Endodermal cell (in vitro differentiated cells): ENCODE measurements at regions not wholly inside any gene's neighbourhood (a gene's known extent, or its start where the extent isn't known, plus 50 kb on each side); places are given as distances from the start of the nearest gene placed in this dataset.

ENCODE experiments used
- DNase-seq: peaks from one replicate; pipeline ENCODE4 v3.0.0-alpha.2; 2017
- H3K27ac ChIP-seq: 2 replicates; pipeline ENCODE4 v1.5.1; 2013; ENCODE audit warnings: mild to moderate bottlenecking, low read depth, low read length, moderate library complexity
- H3K27me3 ChIP-seq: 2 replicates; pipeline ENCODE4 v1.6.1; 2013; ENCODE audit warnings: mild to moderate bottlenecking, low read length, moderate library complexity; ENCODE audit not compliant: insufficient read depth, control insufficient read depth, poor library complexity, severe bottlenecking
- H3K36me3 ChIP-seq: 2 replicates; pipeline ENCODE4 v1.7.0; 2013; ENCODE audit warnings: mild to moderate bottlenecking, low read length, moderate library complexity; ENCODE audit not compliant: control insufficient read depth, insufficient read depth
- H3K4me1 ChIP-seq: one replicate; pipeline ENCODE4 v1.7.0; 2013; ENCODE audit warnings: low read length; ENCODE audit not compliant: control insufficient read depth, insufficient read depth
- H3K4me3 ChIP-seq: 2 replicates; pipeline ENCODE4 v1.5.1; 2013; ENCODE audit warnings: mild to moderate bottlenecking, low read length, moderate library complexity
- H3K9ac ChIP-seq: 2 replicates; pipeline ENCODE4 v1.6.1; 2013; ENCODE audit warnings: mild to moderate bottlenecking, low read length, moderate library complexity; ENCODE audit not compliant: poor library complexity, severe bottlenecking; ENCODE audit errors: extremely low read depth
- H3K9me3 ChIP-seq: 2 replicates; pipeline ENCODE4 v1.6.1; 2013; ENCODE audit warnings: mild to moderate bottlenecking, low read length, moderate library complexity; ENCODE audit not compliant: control insufficient read depth
- H3K27ac Mint-ChIP-seq: 2 replicates; pipeline ENCODE4 v1.8.0; 2020; ENCODE audit warnings: mixed read lengths
- H3K27me3 Mint-ChIP-seq: 2 replicates; pipeline ENCODE4 v1.8.0; 2021; ENCODE audit warnings: mild to moderate bottlenecking, mixed read lengths; ENCODE audit not compliant: insufficient read depth
- H3K36me3 Mint-ChIP-seq: 2 replicates; pipeline ENCODE4 v1.8.0; 2020; ENCODE audit warnings: low read depth, mixed read lengths
- H3K4me1 Mint-ChIP-seq: 2 replicates; pipeline ENCODE4 v1.8.0; 2020; ENCODE audit warnings: mixed read lengths
- H3K4me3 Mint-ChIP-seq: 2 replicates; pipeline ENCODE4 v1.8.0; 2020; ENCODE audit warnings: mild to moderate bottlenecking, moderate library complexity, mixed read lengths
- H3K9me3 Mint-ChIP-seq: 2 replicates; pipeline ENCODE4 v1.8.0; 2020; ENCODE audit warnings: mild to moderate bottlenecking, mixed read lengths
- whole genome bisulfite sequencing, 2 experiments: methylation state at CpG; one replicate each; pipeline versions ENCODE4 v1.1.5 to v1.1.7; 2013; ENCODE audit warnings: missing lambda C conversion rate in 2 of 2, mixed read lengths in 1 of 2; ENCODE audit not compliant: insufficient coverage in 1 of 2, insufficient read length in 1 of 2; 5-methylcytosine and 5-hydroxymethylcytosine counted together
- TF ChIP-seq, protein P1 (sequence below): fragments of 200-600 bp; sonication (generic); conservative IDR thresholded peaks from 2 replicates; pipeline ENCODE4 v1.5.0; 2021; ENCODE audit warnings: antibody characterized with exemption, mild to moderate bottlenecking

DNA sequence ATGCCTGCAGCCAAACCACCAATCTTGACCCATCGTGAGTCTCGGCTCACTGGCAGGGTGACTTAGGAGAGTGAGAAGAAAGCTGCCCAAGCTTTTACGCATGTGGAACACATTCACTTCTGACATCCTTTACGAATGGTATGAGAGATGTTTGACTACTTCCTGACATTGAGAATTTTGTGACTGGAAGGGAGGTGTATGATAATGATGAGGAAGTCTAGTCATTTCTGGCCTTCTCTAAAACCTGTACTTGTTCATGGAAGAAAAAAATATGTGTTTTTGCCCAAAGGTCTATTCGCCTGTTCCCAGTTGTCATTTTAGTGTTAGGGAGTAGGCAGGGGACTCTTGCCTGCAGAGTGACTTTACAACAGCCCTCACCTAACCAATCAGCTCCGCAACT, 227.2 kb upstream of the ATP2B1 start:
- H3K9me3 ChIP-seq = no peaks in the 10 kb centered on the region
- no peaks in the 10 kb centered on the region for H3K36me3 ChIP-seq
- TF ChIP-seq, protein P1, sequence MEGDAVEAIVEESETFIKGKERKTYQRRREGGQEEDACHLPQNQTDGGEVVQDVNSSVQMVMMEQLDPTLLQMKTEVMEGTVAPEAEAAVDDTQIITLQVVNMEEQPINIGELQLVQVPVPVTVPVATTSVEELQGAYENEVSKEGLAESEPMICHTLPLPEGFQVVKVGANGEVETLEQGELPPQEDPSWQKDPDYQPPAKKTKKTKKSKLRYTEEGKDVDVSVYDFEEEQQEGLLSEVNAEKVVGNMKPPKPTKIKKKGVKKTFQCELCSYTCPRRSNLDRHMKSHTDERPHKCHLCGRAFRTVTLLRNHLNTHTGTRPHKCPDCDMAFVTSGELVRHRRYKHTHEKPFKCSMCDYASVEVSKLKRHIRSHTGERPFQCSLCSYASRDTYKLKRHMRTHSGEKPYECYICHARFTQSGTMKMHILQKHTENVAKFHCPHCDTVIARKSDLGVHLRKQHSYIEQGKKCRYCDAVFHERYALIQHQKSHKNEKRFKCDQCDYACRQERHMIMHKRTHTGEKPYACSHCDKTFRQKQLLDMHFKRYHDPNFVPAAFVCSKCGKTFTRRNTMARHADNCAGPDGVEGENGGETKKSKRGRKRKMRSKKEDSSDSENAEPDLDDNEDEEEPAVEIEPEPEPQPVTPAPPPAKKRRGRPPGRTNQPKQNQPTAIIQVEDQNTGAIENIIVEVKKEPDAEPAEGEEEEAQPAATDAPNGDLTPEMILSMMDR = no peak
- Mint-ChIP-seq H3K36me3 (no peaks in the 10 kb centered on the region), H3K9me3 (no peaks in the 10 kb centered on the region), H3K27me3 (no peaks in the 10 kb centered on the region), H3K4me1 (peaks cover 5% of the 10 kb centered on the region), H3K4me3 (no peak overlapping the region), H3K27ac (no peak overlapping the region)
- no peak overlapping the region for H3K4me3 ChIP-seq
- H3K9ac ChIP-seq = no peak overlapping the region
- H3K27me3 ChIP-seq = no peaks in the 10 kb centered on the region
- H3K4me1 ChIP-seq = peaks cover 3% of the 10 kb centered on the region
- WGBS, 2 experiments = 97 to 100% methylated on average over 5 of the region's 6 CpGs
- DNase-seq = no peak
- H3K27ac ChIP-seq = no peak overlapping the region

DNA sequence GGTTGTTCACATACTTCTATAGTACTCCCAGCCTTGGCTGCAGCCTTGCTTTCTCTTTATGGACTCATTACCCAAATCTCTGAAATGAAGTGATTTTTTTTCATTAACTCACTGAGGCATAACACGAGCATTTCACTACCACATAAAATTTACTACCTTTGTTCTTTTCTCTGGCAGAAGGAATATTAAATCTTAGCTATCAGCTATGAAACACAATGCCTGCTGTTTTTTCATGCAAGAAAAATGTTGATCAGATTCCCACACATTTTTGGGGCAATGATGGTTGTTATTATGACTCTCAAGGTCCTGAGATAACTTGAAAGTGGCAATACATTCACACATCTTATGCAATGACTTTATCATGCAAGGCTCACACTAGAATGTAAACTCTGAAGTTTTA, 225.3 kb upstream of the ATP2B1 start:
- H3K9me3 Mint-ChIP-seq = no peaks in the 10 kb centered on the region
- Histone ChIP-seq H3K4me1 (peaks cover 3% of the 10 kb centered on the region), H3K27ac (no peak overlapping the region), H3K9ac (no peak overlapping the region), H3K36me3 (no peaks in the 10 kb centered on the region), H3K9me3 (no peaks in the 10 kb centered on the region), H3K4me3 (no peak overlapping the region), H3K27me3 (no peaks in the 10 kb centered on the region)
- peaks cover 5% of the 10 kb centered on the region for H3K4me1 Mint-ChIP-seq
- WGBS, 2 experiments = 83% methylated on average over 1 of the region's 1 CpG; no CpG with 5 or more reads in 1 of the 2 experiments
- H3K4me3 Mint-ChIP-seq = no peak overlapping the region
- no peak for DNase-seq
- H3K27me3 Mint-ChIP-seq = no peaks in the 10 kb centered on the region
- no peaks in the 10 kb centered on the region for H3K36me3 Mint-ChIP-seq
- TF ChIP-seq, protein P1 = no peak
- H3K27ac Mint-ChIP-seq = no peak overlapping the region

DNA sequence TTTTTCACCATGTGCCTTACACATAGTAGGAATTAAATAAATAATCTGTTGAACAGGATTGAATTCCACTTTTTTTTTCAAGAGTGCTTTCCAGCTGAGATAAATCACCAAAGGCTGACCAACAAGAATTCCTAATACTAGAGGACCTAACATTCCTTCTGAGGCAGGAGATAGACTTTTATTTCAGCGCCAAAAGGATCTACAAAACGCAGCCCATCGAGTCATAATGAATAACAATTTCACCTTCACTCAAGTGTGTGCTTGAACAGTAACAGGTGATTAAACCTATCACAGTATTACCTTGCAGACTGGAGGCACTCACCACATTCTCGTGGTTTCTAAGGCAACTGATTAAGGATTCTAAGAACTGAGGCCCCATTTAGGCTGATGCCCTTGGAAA, 224.3 kb upstream of the ATP2B1 start:
- H3K27me3 ChIP-seq = no peaks in the 10 kb centered on the region
- Mint-ChIP-seq H3K36me3 (no peaks in the 10 kb centered on the region), H3K9me3 (no peaks in the 10 kb centered on the region), H3K4me3 (no peak overlapping the region), H3K4me1 (peaks cover 5% of the 10 kb centered on the region), H3K27ac (no peak overlapping the region), H3K27me3 (no peaks in the 10 kb centered on the region)
- WGBS, 2 experiments = 94% methylated on average over 4 of the region's 4 CpGs
- TF ChIP-seq, protein P1 = no peak
- no peak overlapping the region for H3K27ac ChIP-seq
- no peaks in the 10 kb centered on the region for H3K36me3 ChIP-seq
- DNase-seq = no peak
- no peak overlapping the region for H3K9ac ChIP-seq
- H3K9me3 ChIP-seq = no peaks in the 10 kb centered on the region
- no peak overlapping the region for H3K4me3 ChIP-seq
- peaks cover 3% of the 10 kb centered on the region for H3K4me1 ChIP-seq
